OCI-LY7 (cell line): ENCODE measurements at regions not wholly inside any gene's neighbourhood (a gene's known extent, or its start where the extent isn't known, plus 50 kb on each side); places are given as distances from the start of the nearest gene placed in this dataset.

Source experiments
- BruUV-seq: library from RNA; stranded (reverse); fragments of 400-500 nt; replicated peaks from 2 replicates; lab custom pipeline; 2021; lab: Mats Ljungman, UMichigan
- CTCF ChIA-PET: fragments of 300-600 bp; sonication (Branson Sonifier 250); formaldehyde crosslinking; loops from one replicate; lab custom pipeline; 2022; ENCODE audit warnings: antibody characterized with exemption; ENCODE audit not compliant: unreplicated experiment; lab: Charles Lee
- POLR2A ChIA-PET: fragments of 300-600 bp; sonication (Branson Sonifier 250); formaldehyde crosslinking; loops from one replicate; lab custom pipeline; 2022; ENCODE audit warnings: antibody characterized with exemption; lab: Charles Lee
- DNase-seq: peaks from one replicate; pipeline ENCODE4 v3.0.0-alpha.2; 2015; ENCODE audit warnings: low spot score
- H2AFZ ChIP-seq: fragments of 200-600 bp; sonication (generic), shearing (Covaris generic); 2 replicates; pipeline ENCODE4 v1.6.1; 2014; ENCODE audit warnings: mild to moderate bottlenecking, antibody characterized with exemption, low read length, moderate library complexity
- H3K27ac ChIP-seq: fragments of 200-600 bp; sonication (generic); 2 replicates; pipeline ENCODE4 v1.5.1; 2014; ENCODE audit warnings: mixed run types, low read depth, mild to moderate bottlenecking, moderate library complexity, low read length, inconsistent platforms; ENCODE audit not compliant: poor library complexity, severe bottlenecking
- H3K36me3 ChIP-seq: fragments of 200-600 bp; sonication (generic); 2 replicates; pipeline ENCODE4 v1.6.1; 2014; ENCODE audit warnings: mild to moderate bottlenecking, antibody characterized with exemption, low read length, moderate library complexity, mixed read lengths; ENCODE audit not compliant: insufficient read depth
- H3K4me1 ChIP-seq: fragments of 200-600 bp; sonication (generic); 2 replicates; pipeline ENCODE4 v1.5.1; 2014; ENCODE audit warnings: mild to moderate bottlenecking, low read length; ENCODE audit not compliant: insufficient read depth, poor library complexity, severe bottlenecking
- H3K4me2 ChIP-seq: fragments of 200-600 bp; sonication (generic); 2 replicates; pipeline ENCODE4 v1.6.1; 2014; ENCODE audit warnings: mild to moderate bottlenecking, low read length
- H3K4me3 ChIP-seq: fragments of 200-600 bp; sonication (generic); 2 replicates; pipeline ENCODE4 v1.5.1; 2014; ENCODE audit warnings: mild to moderate bottlenecking, low read depth, low read length; ENCODE audit not compliant: poor library complexity, severe bottlenecking
- H3K79me2 ChIP-seq: fragments of 200-600 bp; sonication (generic); 2 replicates; pipeline ENCODE4 v1.6.1; 2016; ENCODE audit warnings: low read depth, mild to moderate bottlenecking, low read length, moderate library complexity, mixed read lengths; ENCODE audit not compliant: insufficient read depth
- H3K9me2 ChIP-seq: fragments of 200-600 bp; sonication (generic); 2 replicates; pipeline ENCODE4 v1.6.1; 2016; ENCODE audit warnings: mild to moderate bottlenecking, low read length, mixed read lengths; ENCODE audit not compliant: insufficient read depth
- H3K9me3 ChIP-seq: fragments of 200-600 bp; sonication (generic); 2 replicates; pipeline ENCODE4 v1.6.1; 2014; ENCODE audit warnings: mild to moderate bottlenecking, mixed run types, low read length, mixed read lengths
- H4K20me1 ChIP-seq: fragments of 200-600 bp; sonication (generic); 2 replicates; pipeline ENCODE4 v1.6.1; 2014; ENCODE audit warnings: mild to moderate bottlenecking, antibody characterized with exemption, low read length, moderate library complexity, mixed read lengths; ENCODE audit not compliant: insufficient read depth
- CTCF ChIP-seq: fragments of 200-600 bp; sonication (generic); conservative IDR thresholded peaks from 2 replicates; pipeline ENCODE4 v1.5.1; 2014; ENCODE audit warnings: mild to moderate bottlenecking, antibody characterized with exemption, low read length, moderate library complexity, mixed read lengths
- EZH2phosphoT487 ChIP-seq: fragments of 200-600 bp; sonication (generic); IDR thresholded peaks from 2 replicates; pipeline ENCODE4 v1.6.1; 2018; ENCODE audit warnings: low read depth, borderline replicate concordance, mild to moderate bottlenecking, mixed run types, antibody characterized with exemption, low read length, moderate library complexity, mixed read lengths
- intact Hi-C: fragments of 100-400 bp; cut with micrococcal nuclease; formaldehyde crosslinking; loops from one replicate; pipeline ENCODE4 v1.10.0; 2022; ENCODE audit not compliant: unreplicated experiment

- Histone ChIP-seq H3K36me3 (no peaks in the 10 kb centered on the region), H2AFZ (no peak overlapping the region), H3K9me2 (no peaks in the 10 kb centered on the region), H4K20me1 (no peaks in the 10 kb centered on the region), H3K4me3 (no peak overlapping the region), H3K79me2 (no peaks in the 10 kb centered on the region), H3K4me1 (no peaks in the 10 kb centered on the region), H3K4me2 (no peak overlapping the region), H3K27ac (no peak overlapping the region), H3K9me3 (no peaks in the 10 kb centered on the region)
- TF ChIP-seq EZH2phosphoT487 (no peak), CTCF (no peak)
- ChIA-PET CTCF (no interaction called here), POLR2A (no interaction called here)
- intact Hi-C loops, result no loop called here
- no TSS peak for BruUV-seq
- no peak for DNase-seq
Measured at GRCh38 chr11:92545906-92546471, 321.4 kb downstream of the FAT3 start.

GRCh38 chr11:92546603-92547002, 322.0 kb downstream of the FAT3 start:
- intact Hi-C loops, result no loop called here
- POLR2A ChIA-PET, result no interaction called here
- H3K79me2 ChIP-seq, result no peaks in the 10 kb centered on the region
- CTCF ChIA-PET, result no interaction called here
- no peak overlapping the region for H3K4me2 ChIP-seq
- H3K9me2 ChIP-seq, result no peaks in the 10 kb centered on the region
- H3K27ac ChIP-seq, result no peak overlapping the region
- no peaks in the 10 kb centered on the region for H3K9me3 ChIP-seq
- H4K20me1 ChIP-seq, result no peaks in the 10 kb centered on the region
- TF ChIP-seq EZH2phosphoT487 (no peak), CTCF (no peak)
- H2AFZ ChIP-seq, result no peak overlapping the region
- H3K4me3 ChIP-seq, result no peak overlapping the region
- DNase-seq, result no peak
- H3K36me3 ChIP-seq, result no peaks in the 10 kb centered on the region
- no TSS peak for BruUV-seq
- H3K4me1 ChIP-seq, result no peaks in the 10 kb centered on the region

- no peaks in the 10 kb centered on the region for H4K20me1 ChIP-seq
- intact Hi-C loops, result no loop called here
- TF ChIP-seq CTCF, result no peak
- no peak for TF ChIP-seq EZH2phosphoT487
- no peaks in the 10 kb centered on the region for H3K9me3 ChIP-seq
- no peak overlapping the region for H3K4me3 ChIP-seq
- CTCF ChIA-PET, result no interaction called here
- H3K9me2 ChIP-seq, result no peaks in the 10 kb centered on the region
- H3K27ac ChIP-seq, result no peak overlapping the region
- H3K4me2 ChIP-seq, result no peak overlapping the region
- no peaks in the 10 kb centered on the region for H3K79me2 ChIP-seq
- H2AFZ ChIP-seq, result no peak overlapping the region
- BruUV-seq, result no TSS peak
- POLR2A ChIA-PET, result interaction anchor here (0.6 kb wide), 1 partner anchor 87 kb away, joined by 4 read pairs; no protein-coding TSS in a partner anchor
- H3K36me3 ChIP-seq, result no peaks in the 10 kb centered on the region
- no peaks in the 10 kb centered on the region for H3K4me1 ChIP-seq
- no peak for DNase-seq
Measured at GRCh38 chr11:92550411-92550810, 325.8 kb downstream of the FAT3 start.
